ENCODE measurements at regions not wholly inside any gene's neighbourhood (a gene's known extent, or its start where the extent isn't known, plus 50 kb on each side); places are given as distances from the start of the nearest gene placed in this dataset.

DNA sequence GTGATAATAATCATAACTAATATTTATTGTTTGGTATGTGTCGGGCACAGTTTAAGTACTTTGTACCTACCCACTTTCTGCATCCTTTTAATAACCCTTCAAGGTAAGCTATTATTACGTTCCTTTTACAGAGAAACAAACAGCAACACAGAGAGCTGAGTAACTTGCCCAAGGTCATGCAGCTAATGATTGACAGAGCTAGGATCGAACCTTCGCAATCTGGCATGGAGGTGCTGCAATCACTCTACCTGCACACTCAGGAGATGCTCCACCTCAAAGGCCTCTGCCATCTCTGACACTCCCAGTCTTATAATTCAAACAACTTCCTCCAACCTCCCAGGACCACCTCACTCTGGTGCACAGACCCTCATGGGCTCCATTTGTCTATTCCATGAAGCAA, 137.2 kb downstream of the DMRTA2 start:
- TF ChIP-seq, protein P1, sequence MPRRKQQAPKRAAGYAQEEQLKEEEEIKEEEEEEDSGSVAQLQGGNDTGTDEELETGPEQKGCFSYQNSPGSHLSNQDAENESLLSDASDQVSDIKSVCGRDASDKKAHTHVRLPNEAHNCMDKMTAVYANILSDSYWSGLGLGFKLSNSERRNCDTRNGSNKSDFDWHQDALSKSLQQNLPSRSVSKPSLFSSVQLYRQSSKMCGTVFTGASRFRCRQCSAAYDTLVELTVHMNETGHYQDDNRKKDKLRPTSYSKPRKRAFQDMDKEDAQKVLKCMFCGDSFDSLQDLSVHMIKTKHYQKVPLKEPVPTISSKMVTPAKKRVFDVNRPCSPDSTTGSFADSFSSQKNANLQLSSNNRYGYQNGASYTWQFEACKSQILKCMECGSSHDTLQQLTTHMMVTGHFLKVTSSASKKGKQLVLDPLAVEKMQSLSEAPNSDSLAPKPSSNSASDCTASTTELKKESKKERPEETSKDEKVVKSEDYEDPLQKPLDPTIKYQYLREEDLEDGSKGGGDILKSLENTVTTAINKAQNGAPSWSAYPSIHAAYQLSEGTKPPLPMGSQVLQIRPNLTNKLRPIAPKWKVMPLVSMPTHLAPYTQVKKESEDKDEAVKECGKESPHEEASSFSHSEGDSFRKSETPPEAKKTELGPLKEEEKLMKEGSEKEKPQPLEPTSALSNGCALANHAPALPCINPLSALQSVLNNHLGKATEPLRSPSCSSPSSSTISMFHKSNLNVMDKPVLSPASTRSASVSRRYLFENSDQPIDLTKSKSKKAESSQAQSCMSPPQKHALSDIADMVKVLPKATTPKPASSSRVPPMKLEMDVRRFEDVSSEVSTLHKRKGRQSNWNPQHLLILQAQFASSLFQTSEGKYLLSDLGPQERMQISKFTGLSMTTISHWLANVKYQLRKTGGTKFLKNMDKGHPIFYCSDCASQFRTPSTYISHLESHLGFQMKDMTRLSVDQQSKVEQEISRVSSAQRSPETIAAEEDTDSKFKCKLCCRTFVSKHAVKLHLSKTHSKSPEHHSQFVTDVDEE (CRISPR knock-in tag; IDR thresholded peaks at IDR 0.05) = no peak
- no peak for TF ChIP-seq ZNF8 (CRISPR knock-in tag; IDR thresholded peaks at IDR 0.05)
- no peak for TF ChIP-seq TCF4 (CRISPR knock-in tag; IDR thresholded peaks at IDR 0.05; ENCODE audit: borderline replicate concordance)
- TF ChIP-seq ZNF565 (CRISPR knock-in tag; conservative IDR thresholded peaks at IDR 0.05; ENCODE audit: low read depth) = no peak
- no peak for TF ChIP-seq GLIS3 (CRISPR knock-in tag; IDR thresholded peaks at IDR 0.05)
- TF ChIP-seq, protein P2, sequence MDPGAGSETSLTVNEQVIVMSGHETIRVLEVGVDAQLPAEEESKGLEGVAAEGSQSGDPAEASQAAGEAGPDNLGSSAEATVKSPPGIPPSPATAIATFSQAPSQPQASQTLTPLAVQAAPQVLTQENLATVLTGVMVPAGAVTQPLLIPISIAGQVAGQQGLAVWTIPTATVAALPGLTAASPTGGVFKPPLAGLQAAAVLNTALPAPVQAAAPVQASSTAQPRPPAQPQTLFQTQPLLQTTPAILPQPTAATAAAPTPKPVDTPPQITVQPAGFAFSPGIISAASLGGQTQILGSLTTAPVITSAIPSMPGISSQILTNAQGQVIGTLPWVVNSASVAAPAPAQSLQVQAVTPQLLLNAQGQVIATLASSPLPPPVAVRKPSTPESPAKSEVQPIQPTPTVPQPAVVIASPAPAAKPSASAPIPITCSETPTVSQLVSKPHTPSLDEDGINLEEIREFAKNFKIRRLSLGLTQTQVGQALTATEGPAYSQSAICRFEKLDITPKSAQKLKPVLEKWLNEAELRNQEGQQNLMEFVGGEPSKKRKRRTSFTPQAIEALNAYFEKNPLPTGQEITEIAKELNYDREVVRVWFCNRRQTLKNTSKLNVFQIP (CRISPR knock-in tag; IDR thresholded peaks at IDR 0.05; ENCODE audit: borderline replicate concordance, low read depth) = no peak
- no peak for TF ChIP-seq ZFP30 (CRISPR knock-in tag; IDR thresholded peaks at IDR 0.05)
- no peak for TF ChIP-seq TOX (CRISPR knock-in tag; IDR thresholded peaks at IDR 0.05; ENCODE audit: borderline replicate concordance)
- no peak for TF ChIP-seq ZFP3 (CRISPR knock-in tag; IDR thresholded peaks at IDR 0.05)
- no peak for TF ChIP-seq CSDC2 (CRISPR knock-in tag; IDR thresholded peaks at IDR 0.05)
- TF ChIP-seq, protein P3, sequence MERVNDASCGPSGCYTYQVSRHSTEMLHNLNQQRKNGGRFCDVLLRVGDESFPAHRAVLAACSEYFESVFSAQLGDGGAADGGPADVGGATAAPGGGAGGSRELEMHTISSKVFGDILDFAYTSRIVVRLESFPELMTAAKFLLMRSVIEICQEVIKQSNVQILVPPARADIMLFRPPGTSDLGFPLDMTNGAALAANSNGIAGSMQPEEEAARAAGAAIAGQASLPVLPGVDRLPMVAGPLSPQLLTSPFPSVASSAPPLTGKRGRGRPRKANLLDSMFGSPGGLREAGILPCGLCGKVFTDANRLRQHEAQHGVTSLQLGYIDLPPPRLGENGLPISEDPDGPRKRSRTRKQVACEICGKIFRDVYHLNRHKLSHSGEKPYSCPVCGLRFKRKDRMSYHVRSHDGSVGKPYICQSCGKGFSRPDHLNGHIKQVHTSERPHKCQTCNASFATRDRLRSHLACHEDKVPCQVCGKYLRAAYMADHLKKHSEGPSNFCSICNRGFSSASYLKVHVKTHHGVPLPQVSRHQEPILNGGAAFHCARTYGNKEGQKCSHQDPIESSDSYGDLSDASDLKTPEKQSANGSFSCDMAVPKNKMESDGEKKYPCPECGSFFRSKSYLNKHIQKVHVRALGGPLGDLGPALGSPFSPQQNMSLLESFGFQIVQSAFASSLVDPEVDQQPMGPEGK (CRISPR knock-in tag; IDR thresholded peaks at IDR 0.05; ENCODE audit: borderline replicate concordance) = no peak
- TF ChIP-seq BACH2 (CRISPR knock-in tag; IDR thresholded peaks at IDR 0.05; ENCODE audit: borderline replicate concordance) = no peak
- TF ChIP-seq, protein P4, sequence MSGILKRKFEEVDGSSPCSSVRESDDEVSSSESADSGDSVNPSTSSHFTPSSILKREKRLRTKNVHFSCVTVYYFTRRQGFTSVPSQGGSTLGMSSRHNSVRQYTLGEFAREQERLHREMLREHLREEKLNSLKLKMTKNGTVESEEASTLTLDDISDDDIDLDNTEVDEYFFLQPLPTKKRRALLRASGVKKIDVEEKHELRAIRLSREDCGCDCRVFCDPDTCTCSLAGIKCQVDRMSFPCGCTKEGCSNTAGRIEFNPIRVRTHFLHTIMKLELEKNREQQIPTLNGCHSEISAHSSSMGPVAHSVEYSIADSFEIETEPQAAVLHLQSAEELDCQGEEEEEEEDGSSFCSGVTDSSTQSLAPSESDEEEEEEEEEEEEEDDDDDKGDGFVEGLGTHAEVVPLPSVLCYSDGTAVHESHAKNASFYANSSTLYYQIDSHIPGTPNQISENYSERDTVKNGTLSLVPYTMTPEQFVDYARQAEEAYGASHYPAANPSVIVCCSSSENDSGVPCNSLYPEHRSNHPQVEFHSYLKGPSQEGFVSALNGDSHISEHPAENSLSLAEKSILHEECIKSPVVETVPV (CRISPR knock-in tag; IDR thresholded peaks at IDR 0.05) = no peak
- no peak for TF ChIP-seq ZNF70 (CRISPR knock-in tag; IDR thresholded peaks at IDR 0.05)
- TF ChIP-seq, protein P5, sequence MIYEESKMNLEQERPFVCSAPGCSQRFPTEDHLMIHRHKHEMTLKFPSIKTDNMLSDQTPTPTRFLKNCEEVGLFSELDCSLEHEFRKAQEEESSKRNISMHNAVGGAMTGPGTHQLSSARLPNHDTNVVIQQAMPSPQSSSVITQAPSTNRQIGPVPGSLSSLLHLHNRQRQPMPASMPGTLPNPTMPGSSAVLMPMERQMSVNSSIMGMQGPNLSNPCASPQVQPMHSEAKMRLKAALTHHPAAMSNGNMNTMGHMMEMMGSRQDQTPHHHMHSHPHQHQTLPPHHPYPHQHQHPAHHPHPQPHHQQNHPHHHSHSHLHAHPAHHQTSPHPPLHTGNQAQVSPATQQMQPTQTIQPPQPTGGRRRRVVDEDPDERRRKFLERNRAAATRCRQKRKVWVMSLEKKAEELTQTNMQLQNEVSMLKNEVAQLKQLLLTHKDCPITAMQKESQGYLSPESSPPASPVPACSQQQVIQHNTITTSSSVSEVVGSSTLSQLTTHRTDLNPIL (CRISPR knock-in tag; IDR thresholded peaks at IDR 0.05; ENCODE audit: low read depth) = no peak
- no peak for TF ChIP-seq ZC3H10 (CRISPR knock-in tag; IDR thresholded peaks at IDR 0.05)
- TF ChIP-seq ISL1 (CRISPR knock-in tag; IDR thresholded peaks at IDR 0.05) = no peak
- no peak for TF ChIP-seq SNAI2 (CRISPR knock-in tag; IDR thresholded peaks at IDR 0.05)
- no peak for TF ChIP-seq ESRRG (CRISPR knock-in tag; IDR thresholded peaks at IDR 0.05)
- no peak for TF ChIP-seq RARB (CRISPR knock-in tag; IDR thresholded peaks at IDR 0.05)
- ATAC-seq = no peak

DNA sequence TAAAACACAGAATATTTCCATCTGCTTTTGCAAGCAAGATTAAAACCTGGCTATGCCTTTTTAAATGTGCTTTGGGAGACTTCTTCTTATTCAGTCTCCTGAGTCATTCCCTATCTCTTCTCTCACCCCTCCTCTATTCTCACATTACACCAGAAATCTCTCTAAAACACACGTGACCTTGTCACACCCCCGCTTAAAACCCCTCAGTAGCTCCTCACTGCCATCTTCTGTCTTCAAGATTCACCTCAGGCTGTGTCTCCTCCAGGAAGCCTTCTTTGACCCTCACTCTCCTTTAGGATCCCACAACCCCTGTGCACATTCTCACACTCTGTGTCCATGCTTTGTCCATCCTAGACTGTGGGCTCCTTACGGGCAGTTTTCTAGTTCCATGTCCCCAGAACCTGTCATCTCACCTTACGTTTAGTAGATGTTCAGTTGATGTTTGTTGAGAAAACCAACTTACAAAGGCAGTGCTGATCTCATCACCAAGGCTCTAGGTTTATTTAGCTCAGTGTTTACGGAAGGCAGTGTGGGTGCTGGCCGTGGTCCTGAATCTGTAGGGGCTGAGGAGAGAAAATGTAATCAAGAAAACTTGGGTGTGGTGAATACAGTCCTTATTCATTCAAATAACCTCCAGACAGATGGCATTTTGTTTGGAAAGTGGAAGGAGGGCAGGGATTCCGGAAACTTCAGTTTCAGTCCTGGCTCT, 143.5 kb downstream of the DMRTA2 start:
- ATAC-seq = peak; percentile 31; the same call in 1 of the 3 replicates
- TF ChIP-seq, protein P5 (CRISPR knock-in tag; IDR thresholded peaks at IDR 0.05; ENCODE audit: low read depth) = no peak
- no peak for TF ChIP-seq ZNF565 (CRISPR knock-in tag; conservative IDR thresholded peaks at IDR 0.05; ENCODE audit: low read depth)
- peak; percentile 71; the same call in 1 of the 2 replicates for TF ChIP-seq SNAI2 (CRISPR knock-in tag; IDR thresholded peaks at IDR 0.05)
